VCaP (cell line): ENCODE measurements at regions not wholly inside any gene's neighbourhood (a gene's known extent, or its start where the extent isn't known, plus 50 kb on each side); places are given as distances from the start of the nearest gene placed in this dataset.
"Not testable (repeated sequence)": the region's sequence is repeated elsewhere in the genome, so short reads cannot be mapped to it uniquely, and the experiment has no call there.

ENCODE experiments used
- H3K27ac ChIP-seq: fragments of 450-650 bp; 2 replicates; pipeline ENCODE4 v1.5.1; 2017
- TF ChIP-seq, protein P1 (sequence below): fragments of 450-650 bp; conservative IDR thresholded peaks from 2 replicates; pipeline ENCODE4 v1.5.1; 2017; ENCODE audit warnings: mild to moderate bottlenecking, moderate library complexity

- TF ChIP-seq, protein P1, sequence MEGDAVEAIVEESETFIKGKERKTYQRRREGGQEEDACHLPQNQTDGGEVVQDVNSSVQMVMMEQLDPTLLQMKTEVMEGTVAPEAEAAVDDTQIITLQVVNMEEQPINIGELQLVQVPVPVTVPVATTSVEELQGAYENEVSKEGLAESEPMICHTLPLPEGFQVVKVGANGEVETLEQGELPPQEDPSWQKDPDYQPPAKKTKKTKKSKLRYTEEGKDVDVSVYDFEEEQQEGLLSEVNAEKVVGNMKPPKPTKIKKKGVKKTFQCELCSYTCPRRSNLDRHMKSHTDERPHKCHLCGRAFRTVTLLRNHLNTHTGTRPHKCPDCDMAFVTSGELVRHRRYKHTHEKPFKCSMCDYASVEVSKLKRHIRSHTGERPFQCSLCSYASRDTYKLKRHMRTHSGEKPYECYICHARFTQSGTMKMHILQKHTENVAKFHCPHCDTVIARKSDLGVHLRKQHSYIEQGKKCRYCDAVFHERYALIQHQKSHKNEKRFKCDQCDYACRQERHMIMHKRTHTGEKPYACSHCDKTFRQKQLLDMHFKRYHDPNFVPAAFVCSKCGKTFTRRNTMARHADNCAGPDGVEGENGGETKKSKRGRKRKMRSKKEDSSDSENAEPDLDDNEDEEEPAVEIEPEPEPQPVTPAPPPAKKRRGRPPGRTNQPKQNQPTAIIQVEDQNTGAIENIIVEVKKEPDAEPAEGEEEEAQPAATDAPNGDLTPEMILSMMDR: no peak
- no peak overlapping the region for H3K27ac ChIP-seq
Measured at GRCh38 chr18:9003406-9004100, 98.9 kb upstream of the NDUFV2 start.

GRCh38 chr18:9004308-9004707 lies 98.2 kb upstream of the NDUFV2 start:
- not testable (repeated sequence) for H3K27ac ChIP-seq

GRCh38 chr18:9007700-9008099 lies 94.8 kb upstream of the NDUFV2 start:
- not testable (repeated sequence) for H3K27ac ChIP-seq

DNA sequence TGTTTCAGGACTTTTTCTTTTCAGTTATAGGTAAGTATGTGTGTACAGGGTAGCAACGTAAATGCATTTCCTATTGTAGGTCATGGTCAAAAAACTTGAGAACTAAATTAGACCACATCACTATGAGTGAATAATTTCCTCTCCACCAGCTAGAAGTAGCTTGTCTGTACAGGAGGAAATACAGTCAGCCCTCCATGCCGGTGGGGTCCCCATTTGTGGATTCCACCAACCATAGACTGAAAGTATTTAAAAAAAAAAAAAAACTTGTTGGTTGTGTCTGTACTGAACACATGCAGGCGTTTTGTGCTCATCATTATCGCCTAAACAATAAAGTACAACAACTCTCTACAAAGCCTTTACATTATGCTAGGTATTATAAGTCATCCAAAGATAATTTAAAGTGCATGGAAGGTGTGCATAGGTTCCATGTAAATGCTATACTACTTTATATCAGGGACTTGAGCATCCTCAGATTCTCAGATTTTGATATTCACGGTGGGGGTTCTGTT lies 94.2 kb upstream of the NDUFV2 start:
- TF ChIP-seq, protein P1: no peak
- H3K27ac ChIP-seq: no peak overlapping the region

GRCh38 chr18:9008709-9009635 lies 93.5 kb upstream of the NDUFV2 start:
- H3K27ac ChIP-seq: no peak overlapping the region
- TF ChIP-seq, protein P1: no peak

- H3K27ac ChIP-seq: no peak overlapping the region
- TF ChIP-seq, protein P1: no peak
Measured at GRCh38 chr18:9009703-9010488, 92.6 kb upstream of the NDUFV2 start.

- TF ChIP-seq, protein P1: no peak
- H3K27ac ChIP-seq: no peak overlapping the region
Measured at GRCh38 chr18:9011431-9011830, 91.1 kb upstream of the NDUFV2 start.

- H3K27ac ChIP-seq: no peak overlapping the region
Measured at GRCh38 chr18:9013926-9014373, 88.5 kb upstream of the NDUFV2 start.

More at GRCh38 chr18:9013926-9014373, 88.5 kb upstream of the NDUFV2 start:
- TF ChIP-seq, protein P1: no peak
